HepG2 (cell line): ENCODE measurements at regions not wholly inside any gene's neighbourhood (a gene's known extent, or its start where the extent isn't known, plus 50 kb on each side); places are given as distances from the start of the nearest gene placed in this dataset.

Source experiments
- ARID2 ChIP-seq: sonication (generic); formaldehyde crosslinking; IDR thresholded peaks from 2 replicates; pipeline ENCODE4 v1.8.1; 2022; ENCODE audit warnings: mild to moderate bottlenecking, missing genetic modification reagents, borderline replicate concordance
- CHCHD3 ChIP-seq: sonication (generic); formaldehyde crosslinking; IDR thresholded peaks from 2 replicates; pipeline ENCODE4 v1.8.0; 2022; ENCODE audit warnings: mild to moderate bottlenecking, missing genetic modification reagents, moderate library complexity
- CTCF ChIP-seq: sonication (generic); formaldehyde crosslinking; IDR thresholded peaks from 2 replicates; pipeline ENCODE4 v1.5.0; 2020; ENCODE audit warnings: mild to moderate bottlenecking, missing genetic modification reagents, moderate library complexity
- HNF4G ChIP-seq, 2 experiments: sonication (generic) in 1 of 2; formaldehyde crosslinking in 1 of 2; IDR thresholded peaks; 2 replicates each; pipeline versions ENCODE4 v1.4.0 to v1.6.1; 2011 to 2020; ENCODE audit warnings: borderline replicate concordance in 2 of 2, low read depth in 2 of 2, mild to moderate bottlenecking in 2 of 2, low read length in 1 of 2, missing genetic modification reagents in 1 of 2, moderate library complexity in 1 of 2
- HOXA7 ChIP-seq: sonication (generic); formaldehyde crosslinking; IDR thresholded peaks from 2 replicates; pipeline ENCODE4 v1.8.1; 2022; ENCODE audit warnings: mild to moderate bottlenecking, missing genetic modification reagents, moderate library complexity
- KLF15 ChIP-seq: sonication (generic); formaldehyde crosslinking; IDR thresholded peaks from 2 replicates; pipeline ENCODE4 v1.8.1; 2023; ENCODE audit warnings: borderline replicate concordance, mild to moderate bottlenecking, inconsistent platforms, missing genetic modification reagents, mixed read lengths
- MIXL1 ChIP-seq: IDR thresholded peaks from 2 replicates; pipeline ENCODE4 v1.6.1; 2016
- SAP130 ChIP-seq: IDR thresholded peaks from 2 replicates; pipeline ENCODE4 v1.6.1; 2016; ENCODE audit warnings: low read depth
- SP4 ChIP-seq: sonication (generic); formaldehyde crosslinking; IDR thresholded peaks from 2 replicates; pipeline ENCODE4 v1.8.1; 2023; ENCODE audit warnings: mild to moderate bottlenecking, missing genetic modification reagents
- WIZ ChIP-seq: sonication (generic); formaldehyde crosslinking; IDR thresholded peaks from 2 replicates; pipeline ENCODE4 v1.5.1; 2020; ENCODE audit warnings: mild to moderate bottlenecking, missing genetic modification reagents
- ZBTB39 ChIP-seq: sonication (generic); formaldehyde crosslinking; IDR thresholded peaks from 2 replicates; pipeline ENCODE4 v1.5.0; 2020; ENCODE audit warnings: missing genetic modification reagents
- ZNF335 ChIP-seq: sonication (generic); formaldehyde crosslinking; IDR thresholded peaks from 2 replicates; pipeline ENCODE4 v1.4.0; 2020; ENCODE audit warnings: missing genetic modification reagents
- ZNF33A ChIP-seq: sonication (generic); formaldehyde crosslinking; IDR thresholded peaks from 2 replicates; pipeline ENCODE4 v1.5.1; 2020; ENCODE audit warnings: missing genetic modification reagents, mild to moderate bottlenecking, moderate library complexity, borderline replicate concordance
- ZNF432 ChIP-seq: sonication (generic); formaldehyde crosslinking; IDR thresholded peaks from 2 replicates; pipeline ENCODE4 v1.5.0; 2020; ENCODE audit warnings: missing genetic modification reagents, mild to moderate bottlenecking, borderline replicate concordance
- ZNF441 ChIP-seq: sonication (generic); formaldehyde crosslinking; IDR thresholded peaks from 2 replicates; pipeline ENCODE4 v1.7.0; 2021; ENCODE audit warnings: missing genetic modification reagents, borderline replicate concordance
- ZNF570 ChIP-seq: sonication (generic); formaldehyde crosslinking; IDR thresholded peaks from 2 replicates; pipeline ENCODE4 v1.4.0; 2020; ENCODE audit warnings: mild to moderate bottlenecking, missing genetic modification reagents, borderline replicate concordance
- TF ChIP-seq, protein P1 (sequence below): sonication (generic); formaldehyde crosslinking; IDR thresholded peaks from 2 replicates; pipeline ENCODE4 v1.4.0; 2020; ENCODE audit warnings: mild to moderate bottlenecking, missing genetic modification reagents
- TF ChIP-seq, protein P2 (sequence below): sonication (generic); formaldehyde crosslinking; IDR thresholded peaks from 2 replicates; pipeline ENCODE4 v1.9.0; 2021; ENCODE audit warnings: missing genetic modification reagents, borderline replicate concordance

GRCh38 chr2:43088143-43089073 is 138.0 kb downstream of the ZFP36L2 start (continued):
- no peak for TF ChIP-seq HOXA7
- TF ChIP-seq, protein P1, sequence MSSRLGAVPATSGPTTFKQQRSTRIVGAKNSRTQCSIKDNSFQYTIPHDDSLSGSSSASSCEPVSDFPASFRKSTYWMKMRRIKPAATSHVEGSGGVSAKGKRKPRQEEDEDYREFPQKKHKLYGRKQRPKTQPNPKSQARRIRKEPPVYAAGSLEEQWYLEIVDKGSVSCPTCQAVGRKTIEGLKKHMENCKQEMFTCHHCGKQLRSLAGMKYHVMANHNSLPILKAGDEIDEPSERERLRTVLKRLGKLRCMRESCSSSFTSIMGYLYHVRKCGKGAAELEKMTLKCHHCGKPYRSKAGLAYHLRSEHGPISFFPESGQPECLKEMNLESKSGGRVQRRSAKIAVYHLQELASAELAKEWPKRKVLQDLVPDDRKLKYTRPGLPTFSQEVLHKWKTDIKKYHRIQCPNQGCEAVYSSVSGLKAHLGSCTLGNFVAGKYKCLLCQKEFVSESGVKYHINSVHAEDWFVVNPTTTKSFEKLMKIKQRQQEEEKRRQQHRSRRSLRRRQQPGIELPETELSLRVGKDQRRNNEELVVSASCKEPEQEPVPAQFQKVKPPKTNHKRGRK (CRISPR knock-in tag), result no peak
- TF ChIP-seq WIZ (CRISPR knock-in tag), result no peak
- TF ChIP-seq ZNF441 (CRISPR knock-in tag), result no peak
- TF ChIP-seq, protein P2, sequence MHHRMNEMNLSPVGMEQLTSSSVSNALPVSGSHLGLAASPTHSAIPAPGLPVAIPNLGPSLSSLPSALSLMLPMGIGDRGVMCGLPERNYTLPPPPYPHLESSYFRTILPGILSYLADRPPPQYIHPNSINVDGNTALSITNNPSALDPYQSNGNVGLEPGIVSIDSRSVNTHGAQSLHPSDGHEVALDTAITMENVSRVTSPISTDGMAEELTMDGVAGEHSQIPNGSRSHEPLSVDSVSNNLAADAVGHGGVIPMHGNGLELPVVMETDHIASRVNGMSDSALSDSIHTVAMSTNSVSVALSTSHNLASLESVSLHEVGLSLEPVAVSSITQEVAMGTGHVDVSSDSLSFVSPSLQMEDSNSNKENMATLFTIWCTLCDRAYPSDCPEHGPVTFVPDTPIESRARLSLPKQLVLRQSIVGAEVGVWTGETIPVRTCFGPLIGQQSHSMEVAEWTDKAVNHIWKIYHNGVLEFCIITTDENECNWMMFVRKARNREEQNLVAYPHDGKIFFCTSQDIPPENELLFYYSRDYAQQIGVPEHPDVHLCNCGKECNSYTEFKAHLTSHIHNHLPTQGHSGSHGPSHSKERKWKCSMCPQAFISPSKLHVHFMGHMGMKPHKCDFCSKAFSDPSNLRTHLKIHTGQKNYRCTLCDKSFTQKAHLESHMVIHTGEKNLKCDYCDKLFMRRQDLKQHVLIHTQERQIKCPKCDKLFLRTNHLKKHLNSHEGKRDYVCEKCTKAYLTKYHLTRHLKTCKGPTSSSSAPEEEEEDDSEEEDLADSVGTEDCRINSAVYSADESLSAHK (CRISPR knock-in tag), result no peak
- TF ChIP-seq CTCF (CRISPR knock-in tag), result no peak
- TF ChIP-seq ZNF335, result no peak
- no peak for TF ChIP-seq ARID2
- TF ChIP-seq CHCHD3 (CRISPR knock-in tag), result no peak
- TF ChIP-seq SP4 (CRISPR knock-in tag), result no peak
- TF ChIP-seq KLF15 (CRISPR knock-in tag), result no peak
- TF ChIP-seq ZNF432 (CRISPR knock-in tag), result no peak
- TF ChIP-seq SAP130 (CRISPR knock-in tag), result peak; percentile 71
- TF ChIP-seq ZNF570 (CRISPR knock-in tag), result no peak
- peak; percentile 63; the same call in 1 of the 2 replicates for TF ChIP-seq HNF4G (IDR thresholded peaks at IDR 0.05; ENCODE audit: borderline replicate concordance, low read depth, low read length)
- no peak for TF ChIP-seq HNF4G (CRISPR knock-in tag; IDR thresholded peaks at IDR 0.05; ENCODE audit: borderline replicate concordance, low read depth)
- no peak for TF ChIP-seq ZBTB39
- TF ChIP-seq ZNF33A (CRISPR knock-in tag), result no peak
- TF ChIP-seq MIXL1, result peak; percentile 38; the same call in 1 of the 2 replicates
